Esophagus muscularis mucosa (tissue), 4 donors: ENCODE measurements at regions not wholly inside any gene's neighbourhood (a gene's known extent, or its start where the extent isn't known, plus 50 kb on each side); places are given as distances from the start of the nearest gene placed in this dataset.
"Not testable (repeated sequence)": the region's sequence is repeated elsewhere in the genome, so short reads cannot be mapped to it uniquely, and the experiment has no call there.

Experiments
- CTCF ChIP-seq, 3 experiments: fragments of 200-600 bp in 2 of 3; fragments of 450-650 bp in 1 of 3; sonication (generic) in 2 of 3; IDR thresholded peaks; one replicate each; pipeline ENCODE4 v1.5.1; 2017 to 2019; ENCODE audit warnings: antibody characterized with exemption in 3 of 3, mild to moderate bottlenecking in 2 of 3, moderate library complexity in 1 of 3
- EP300 ChIP-seq: sonication (generic); formaldehyde crosslinking; IDR thresholded peaks from one replicate; pipeline ENCODE4 v1.6.1; 2017; ENCODE audit warnings: antibody characterized with exemption
- POLR2A ChIP-seq: fragments of 450-650 bp; IDR thresholded peaks from one replicate; pipeline ENCODE4 v1.6.1; 2017; ENCODE audit warnings: antibody characterized with exemption, moderate library complexity, mild to moderate bottlenecking, low read depth

DNA sequence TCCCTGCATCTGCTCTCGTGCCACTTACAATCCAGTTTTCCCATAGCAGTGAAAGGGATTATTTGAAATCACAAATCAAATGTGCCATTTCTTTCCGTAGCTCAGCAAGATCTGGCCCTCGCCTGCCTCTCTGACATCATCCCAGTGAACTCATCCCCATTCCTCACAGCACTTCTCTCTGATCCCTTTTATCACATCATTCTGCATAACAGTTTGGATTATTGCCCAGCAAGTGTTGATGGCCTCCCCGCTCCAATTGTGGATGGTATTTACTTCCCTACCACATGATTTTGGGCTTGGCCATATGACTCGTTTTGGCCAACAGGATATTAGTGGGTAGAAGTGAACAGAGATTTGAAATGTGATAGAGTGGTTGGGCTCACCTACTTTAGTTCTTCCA, 185.0 kb downstream of the NPIPA7 start:
- TF ChIP-seq CTCF (IDR thresholded peaks at IDR 0.05); EP300; POLR2A: not testable (repeated sequence)
